Psoas muscle (tissue), 7 donors: ENCODE measurements at regions not wholly inside any gene's neighbourhood (a gene's known extent, or its start where the extent isn't known, plus 50 kb on each side); places are given as distances from the start of the nearest gene placed in this dataset.

Source experiments
- ATAC-seq, 4 donors: fragments of 200-7000 bp; cut with Tn5 transposase; one replicate each; pipeline ENCODE4 v1.9.1; 2020; ENCODE audit warnings: moderate library complexity in 3 of 4, mild to moderate bottlenecking in 2 of 4
- DNase-seq, 2 donors: peaks; one replicate each; pipeline ENCODE4 v3.0.0-alpha.2; 2020
- H3K27ac ChIP-seq: fragments of 200-600 bp; one replicate; pipeline ENCODE4 v1.8.0; 2022
- H3K27me3 ChIP-seq, 3 donors: fragments of 200-600 bp in 1 of 3; one replicate each; pipeline versions ENCODE4 v1.6.1 to v1.8.0; 2013 to 2022; ENCODE audit warnings: low read length in 2 of 3, mild to moderate bottlenecking in 2 of 3, moderate library complexity in 1 of 3; ENCODE audit not compliant: insufficient read depth in 3 of 3
- H3K36me3 ChIP-seq, 2 donors: fragments of 200-600 bp in 1 of 2; one replicate each; pipeline versions ENCODE4 v1.6.1 to v1.8.0; 2013 to 2022; ENCODE audit warnings: low read depth in 1 of 2, mild to moderate bottlenecking in 1 of 2, moderate library complexity in 1 of 2; ENCODE audit not compliant: insufficient read depth in 1 of 2
- H3K4me1 ChIP-seq: fragments of 200-600 bp; one replicate; pipeline ENCODE4 v1.8.0; 2022
- H3K4me3 ChIP-seq: fragments of 200-600 bp; one replicate; pipeline ENCODE4 v1.8.0; 2022; ENCODE audit warnings: mild to moderate bottlenecking
- H3K9me3 ChIP-seq: fragments of 200-600 bp; one replicate; pipeline ENCODE4 v1.8.0; 2022
- CTCF ChIP-seq: fragments of 200-600 bp; IDR thresholded peaks from one replicate; pipeline ENCODE4 v1.8.0; 2022; ENCODE audit warnings: antibody characterized with exemption
- WGBS, 3 donors: extraction: QIAGEN DNeasy Blood & Tissue Kit; methylation state at CpG; one replicate each; pipeline versions ENCODE4 v1.1.6 to v1.1.7; 2013; 5-methylcytosine and 5-hydroxymethylcytosine counted together
- intact Hi-C, 2 donors: fragments of 100-400 bp; cut with DNase I; formaldehyde crosslinking; loops; one replicate each; pipeline versions ENCODE4 v1.11.0 to v1.14.2; 2022
- donor health status: healthy with polysubstance abuse.
- donor health status: DM: no; HTN: no; CAD: no; lungs with moderate emphysema.
- donor health status: Bipolar disorder and iron deficiency.
- donor health status: healthy.
- donor health status: DM: yes; HTN: yes; CAD: no.
- donor health status: DM: no; HTN: no; CAD: no.
- donor health status: DM: yes; HTN: yes; CAD: no.

GRCh38 chr5:89270901-89271300 lies 387.9 kb upstream of the MEF2C start:
- H3K4me3 ChIP-seq, result no peak overlapping the region
- TF ChIP-seq CTCF, result no peak
- 41 to 57% (median 43%) methylated on average over 5 of the region's 5 CpGs for WGBS, 3 donors
- no peaks in the 10 kb centered on the region for H3K36me3 ChIP-seq
- DNase-seq (no peak), ATAC-seq (no peak)
- no peak overlapping the region for H3K27ac ChIP-seq
- no peaks in the 10 kb centered on the region for H3K27me3 ChIP-seq
- no peaks in the 10 kb centered on the region for H3K9me3 ChIP-seq
- peaks cover 13% of the 10 kb centered on the region for H3K4me1 ChIP-seq
- intact Hi-C loops, result no loop called here

GRCh38 chr5:89269721-89270120 lies 386.7 kb upstream of the MEF2C start:
- 88 to 90% (median 88%) methylated on average over 6 of the region's 6 CpGs for WGBS, 3 donors
- H3K36me3 ChIP-seq, result no peaks in the 10 kb centered on the region
- no peak overlapping the region for H3K4me3 ChIP-seq
- no peak for TF ChIP-seq CTCF
- H3K27ac ChIP-seq, result no peak overlapping the region
- ATAC-seq (no peak), DNase-seq (no peak)
- H3K9me3 ChIP-seq, result no peaks in the 10 kb centered on the region
- H3K4me1 ChIP-seq, result peaks cover 13% of the 10 kb centered on the region
- intact Hi-C loops, result no loop called here
- no peaks in the 10 kb centered on the region for H3K27me3 ChIP-seq

GRCh38 chr5:89268460-89268859 lies 385.5 kb upstream of the MEF2C start:
- intact Hi-C loops, result no loop called here
- WGBS, 3 donors, result 82 to 85% (median 84%) methylated on average over 4 of the region's 4 CpGs
- Histone ChIP-seq H3K27me3 (no peaks in the 10 kb centered on the region), H3K4me1 (peaks cover 13% of the 10 kb centered on the region), H3K27ac (no peak overlapping the region), H3K9me3 (no peaks in the 10 kb centered on the region), H3K36me3 (no peaks in the 10 kb centered on the region), H3K4me3 (no peak overlapping the region)
- TF ChIP-seq CTCF, result no peak
- no peak for DNase-seq
- no peak for ATAC-seq

- ATAC-seq (no peak), DNase-seq (no peak)
- 69 to 79% (median 70%) methylated on average over 2 of the region's 2 CpGs for WGBS, 3 donors
- no peak overlapping the region for H3K27ac ChIP-seq
- H3K4me1 ChIP-seq, result peaks cover 13% of the 10 kb centered on the region
- no peaks in the 10 kb centered on the region for H3K9me3 ChIP-seq
- intact Hi-C loops, result no loop called here
- no peaks in the 10 kb centered on the region for H3K27me3 ChIP-seq
- no peak overlapping the region for H3K4me3 ChIP-seq
- TF ChIP-seq CTCF, result no peak
- no peaks in the 10 kb centered on the region for H3K36me3 ChIP-seq
Observed at GRCh38 chr5:89267788-89268187, 384.8 kb upstream of the MEF2C start.

- no peak for TF ChIP-seq CTCF
- Histone ChIP-seq H3K4me1 (peaks cover under 1% of the 10 kb centered on the region), H3K4me3 (no peak overlapping the region), H3K9me3 (no peaks in the 10 kb centered on the region), H3K27me3 (no peaks in the 10 kb centered on the region), H3K36me3 (no peaks in the 10 kb centered on the region), H3K27ac (no peak overlapping the region)
- 93 to 97% (median 95%) methylated on average over 5 of the region's 5 CpGs for WGBS, 3 donors
- DNase-seq (no peak), ATAC-seq (no peak)
- intact Hi-C loops, result no loop called here
Observed at GRCh38 chr5:89265511-89266179, 382.7 kb upstream of the MEF2C start.
